ENCODE measurements at regions not wholly inside any gene's neighbourhood (a gene's known extent, or its start where the extent isn't known, plus 50 kb on each side); places are given as distances from the start of the nearest gene placed in this dataset.

- no peaks in the 10 kb centered on the region for H3K36me3 ChIP-seq (ENCODE audit: control insufficient read depth in 2 of 4, insufficient read depth in 4 of 4, low read length in 3 of 4)
- no peak overlapping the region for H4K5ac ChIP-seq (ENCODE audit: insufficient read length, low read depth, low read length)
- no peaks in the 10 kb centered on the region for H3K9me3 ChIP-seq (ENCODE audit: insufficient read depth in 2 of 2, low read depth in 1 of 2, low read length in 1 of 2)
- H2BK15ac ChIP-seq (ENCODE audit: low read length), result no peak overlapping the region
- POLR2A ChIA-PET (ENCODE audit: partially characterized antibody), result no interaction called here
- no peak overlapping the region for H2BK120ac ChIP-seq (replicated peaks; ENCODE audit: low read depth, low read length)
- no peak overlapping the region for H3K14ac ChIP-seq (ENCODE audit: insufficient read length)
- no peak overlapping the region for H3K4ac ChIP-seq (replicated peaks; ENCODE audit: insufficient read length, low read depth, low read length)
- H3K23me2 ChIP-seq (ENCODE audit: low read depth, low read length), result no peaks in the 10 kb centered on the region
- H3K4me3 ChIP-seq (ENCODE audit: extremely low read depth in 1 of 4, insufficient read depth in 2 of 4, low read depth in 3 of 4, low read length in 4 of 4), result no peak overlapping the region
- no peaks in the 10 kb centered on the region for H4K20me1 ChIP-seq (replicated peaks in 1 of 2; ENCODE audit: control insufficient read depth in 1 of 2, insufficient read depth in 2 of 2, low read length in 2 of 2)
- H3K4me1 ChIP-seq (replicated peaks in 1 of 4; ENCODE audit: control insufficient read depth in 3 of 4, insufficient read depth in 4 of 4, low read length in 3 of 4), result peaks cover 0 to 5% (median 2%) of the 10 kb centered on the region in 4 experiments; a peak in 1 of 7 replicates
- no peak overlapping the region for H2AFZ ChIP-seq (ENCODE audit: low read length)
- no peak for DNase-seq (ENCODE audit: low read depth in 1 of 2, low spot score in 2 of 2)
- no peak overlapping the region for H3K4me2 ChIP-seq (ENCODE audit: insufficient read depth in 1 of 2, low read depth in 2 of 2, low read length in 2 of 2)
- no peak overlapping the region for H3K56ac ChIP-seq (replicated peaks; ENCODE audit: insufficient read length, low read depth, low read length)
- TF ChIP-seq CTCF (IDR thresholded peaks at IDR 0.05; ENCODE audit: control extremely low read depth in 1 of 3, insufficient read depth in 1 of 3, low read depth in 1 of 3, low read length in 3 of 3) (no peak), PHF8 (conservative IDR thresholded peaks at IDR 0.05; ENCODE audit: low read depth, low read length) (no peak), CHD2 (IDR thresholded peaks at IDR 0.05; ENCODE audit: low read length) (no peak), MAFK (IDR thresholded peaks at IDR 0.05; ENCODE audit: low read depth, low read length) (no peak), TBP (IDR thresholded peaks at IDR 0.05; ENCODE audit: low read depth, low read length) (no peak), FOSL1 (IDR thresholded peaks at IDR 0.05; ENCODE audit: insufficient read depth, low read depth, low read length) (no peak), CTBP2 (IDR thresholded peaks at IDR 0.05; ENCODE audit: borderline replicate concordance, insufficient read depth, insufficient read length, low read length) (no peak), NANOG (IDR thresholded peaks at IDR 0.05; ENCODE audit: insufficient read depth, low read depth, low read length, poor library complexity, severe bottlenecking) (no peak)
- no peak overlapping the region for H2BK20ac ChIP-seq (ENCODE audit: low read length)
- FAIRE-seq, result no peak
- no peaks in the 10 kb centered on the region for H3K79me2 ChIP-seq (ENCODE audit: control insufficient read depth in 1 of 2, insufficient read depth in 2 of 2, low read length in 2 of 2)
- H4K91ac ChIP-seq (replicated peaks; ENCODE audit: insufficient read length, low read length), result no peak overlapping the region
- no peak overlapping the region for H3K18ac ChIP-seq (ENCODE audit: extremely low read depth, low read length)
- no peak overlapping the region for H3K27ac ChIP-seq (ENCODE audit: low read depth, low read length)
- H4K8ac ChIP-seq (ENCODE audit: extremely low read depth, insufficient read depth, low read length), result no peak overlapping the region
- H3K9ac ChIP-seq (replicated peaks in 1 of 4; ENCODE audit: extremely low read depth in 1 of 4, low read depth in 3 of 4, low read length in 3 of 4), result no peak overlapping the region
- H2BK5ac ChIP-seq (ENCODE audit: low read depth, low read length), result no peak overlapping the region
- H3K23ac ChIP-seq (ENCODE audit: insufficient read length), result no peak overlapping the region
- 94% methylated on average over 1 of the region's 1 CpG; no CpG with 5 or more reads in 1 of the 2 experiments for WGBS, 2 experiments (ENCODE audit: extremely low coverage in 1 of 2, insufficient coverage in 1 of 2, insufficient read length in 1 of 2, insufficient replicate concordance in 2 of 2, low coverage in 1 of 2, low lambda C conversion rate in 2 of 2, missing lambda C conversion rate in 1 of 2)
- CTCF ChIA-PET (ENCODE audit: partially characterized antibody), result no interaction called here
- no peaks in the 10 kb centered on the region for H3K27me3 ChIP-seq (replicated peaks in 1 of 4; ENCODE audit: control insufficient read depth in 3 of 4, extremely low read depth in 1 of 4, insufficient read depth in 3 of 4, low read length in 3 of 4)
- no peak overlapping the region for H2AK5ac ChIP-seq (ENCODE audit: low read depth, low read length)
- H3K79me1 ChIP-seq (ENCODE audit: low read depth, low read length), result no peaks in the 10 kb centered on the region
- H2BK12ac ChIP-seq (ENCODE audit: low read depth, low read length), result no peak overlapping the region
Observed at GRCh38 chr2:57907411-57907810, 139.2 kb upstream of the VRK2 start.

Data from H1 (cell line).